ENCODE measurements at regions not wholly inside any gene's neighbourhood (a gene's known extent, or its start where the extent isn't known, plus 50 kb on each side); places are given as distances from the start of the nearest gene placed in this dataset.
A peak's percentile ranks its signal among the peaks of the same experiment; 100 is the strongest.
"Not testable (repeated sequence)": the region's sequence is repeated elsewhere in the genome, so short reads cannot be mapped to it uniquely, and the experiment has no call there.

DNA sequence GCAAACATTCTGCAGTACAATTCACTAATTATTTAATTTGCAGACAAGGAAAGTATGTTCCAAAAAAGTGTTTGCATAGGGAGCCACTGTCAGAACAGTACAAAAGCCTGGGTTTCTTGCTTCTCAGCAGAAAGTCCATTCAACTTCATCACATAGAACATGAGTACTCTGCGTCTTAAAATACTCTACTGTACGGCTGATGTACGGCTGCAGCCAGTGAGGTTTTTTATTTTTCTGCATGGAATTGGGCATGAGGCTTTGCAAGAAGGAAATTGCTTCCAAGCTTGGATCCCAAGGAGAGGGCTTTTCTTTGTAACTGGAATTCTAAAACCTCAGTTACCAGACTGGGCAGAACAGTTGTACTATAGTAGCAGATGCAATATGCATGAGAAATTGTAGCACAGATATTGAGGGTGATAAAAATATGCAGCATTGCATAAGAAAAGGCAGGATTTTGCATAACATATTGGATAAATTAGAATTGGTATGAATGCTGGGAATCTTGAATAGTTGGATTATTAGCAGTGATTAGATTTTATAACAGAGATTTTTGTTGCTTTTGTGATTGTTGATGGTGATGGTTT, 178.1 kb upstream of the CDH9 start:
- DNase-seq (ENCODE audit: low spot score), result no peak

GRCh38 chr5:27208051-27208450, 169.7 kb upstream of the CDH9 start:
- DNase-seq (ENCODE audit: low spot score), result no peak

DNA sequence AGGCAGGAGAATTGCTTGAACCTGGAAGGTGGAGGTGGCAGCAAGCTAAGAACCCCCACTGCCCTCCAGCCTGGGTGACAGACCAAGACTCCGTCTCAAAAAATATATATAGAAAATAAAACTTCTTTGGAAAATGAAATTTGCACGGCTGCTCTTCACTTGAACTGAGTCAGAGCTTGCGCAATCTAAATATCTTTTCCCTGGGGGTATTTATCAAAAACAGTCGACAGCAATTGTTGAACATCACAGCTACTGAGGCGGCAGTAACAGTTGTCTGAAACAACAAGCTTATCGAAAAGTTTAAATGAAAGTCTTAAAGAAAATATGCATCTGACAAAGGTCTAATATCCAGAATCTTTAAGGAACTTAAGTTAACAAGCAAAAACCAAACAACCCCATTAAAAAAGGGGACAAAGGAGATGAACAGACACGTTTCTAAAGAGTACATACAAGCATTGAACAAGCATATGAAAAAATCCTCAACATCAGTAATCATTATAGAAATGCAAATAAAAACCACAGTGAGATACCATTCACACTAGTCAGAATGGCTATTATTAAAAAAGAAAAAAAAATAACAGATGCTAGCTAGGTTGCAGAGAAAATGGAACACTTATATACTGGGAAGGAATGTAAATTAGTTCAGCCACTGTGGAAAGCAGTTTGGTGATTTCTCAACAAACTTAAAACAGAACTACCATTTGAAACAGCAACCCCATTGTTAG, 153.6 kb upstream of the CDH9 start:
- DNase-seq (ENCODE audit: low spot score), result peak; percentile 4

DNA sequence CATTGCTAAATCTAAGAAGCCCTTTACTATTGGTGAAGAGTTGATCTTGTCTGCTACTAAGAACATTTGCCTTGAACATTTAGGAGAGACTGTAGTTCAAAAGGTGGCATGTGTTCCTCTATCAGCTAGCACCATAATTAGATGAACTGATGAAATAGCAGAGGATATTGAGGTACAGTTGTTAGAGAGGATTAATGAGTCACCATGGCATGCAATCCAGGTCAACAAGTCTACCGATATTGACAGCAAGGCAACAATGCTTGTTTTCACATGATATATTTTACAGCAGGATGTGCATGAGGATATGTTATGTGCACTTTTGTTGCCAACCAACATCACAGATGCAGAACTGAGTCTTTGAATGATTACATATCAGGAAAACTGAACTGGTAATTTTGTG, 134.3 kb upstream of the CDH9 start:
- no peak for DNase-seq (ENCODE audit: low spot score)

DNA sequence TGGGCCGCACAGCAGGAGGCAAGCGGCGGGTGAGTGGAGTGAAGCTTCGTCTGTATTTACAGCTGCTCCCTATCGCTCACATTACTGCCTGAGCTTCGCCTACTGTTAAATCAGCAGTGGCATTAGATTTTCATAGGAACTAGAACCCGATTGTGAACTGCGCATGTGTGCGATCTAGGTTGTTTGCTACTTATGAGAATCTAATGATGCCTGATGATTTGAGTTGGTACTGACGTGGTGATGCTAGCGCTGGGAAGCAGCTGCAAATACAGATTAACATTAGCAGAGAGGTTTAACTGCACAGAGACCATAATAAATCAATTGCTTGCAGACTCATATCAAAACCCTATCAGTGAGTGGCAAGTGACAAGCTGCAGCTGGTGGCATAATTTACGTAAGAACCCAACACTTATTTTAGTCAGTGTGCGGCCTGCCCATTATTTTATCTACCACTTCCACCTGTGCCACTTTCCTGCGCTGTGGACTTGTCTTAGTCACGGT, 133.4 kb upstream of the CDH9 start:
- no peak for DNase-seq (ENCODE audit: low spot score)

DNA sequence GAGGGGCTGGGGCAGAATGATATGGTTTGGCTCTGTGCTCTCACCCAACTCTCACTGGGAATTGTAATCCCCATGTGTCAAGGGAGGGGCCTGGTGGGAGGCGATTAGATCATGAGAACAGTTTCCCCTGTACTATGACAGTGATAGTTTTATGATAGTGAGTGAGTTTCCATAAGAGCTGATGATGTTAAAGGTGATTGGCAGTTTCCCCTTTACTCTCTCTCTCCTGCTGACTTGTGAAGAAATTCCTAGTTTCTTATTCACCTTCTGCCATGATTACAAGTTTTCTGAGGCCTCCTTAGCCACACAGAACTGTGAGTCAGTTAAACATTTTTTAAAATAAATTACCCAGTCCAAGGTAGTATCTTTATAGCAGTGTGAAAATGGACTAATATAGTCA, 120.4 kb upstream of the CDH9 start:
- peak; percentile 13 for DNase-seq (ENCODE audit: low spot score)

- DNase-seq (ENCODE audit: low spot score), result no peak
Measured at GRCh38 chr5:27158171-27158570, 119.8 kb upstream of the CDH9 start.

DNA sequence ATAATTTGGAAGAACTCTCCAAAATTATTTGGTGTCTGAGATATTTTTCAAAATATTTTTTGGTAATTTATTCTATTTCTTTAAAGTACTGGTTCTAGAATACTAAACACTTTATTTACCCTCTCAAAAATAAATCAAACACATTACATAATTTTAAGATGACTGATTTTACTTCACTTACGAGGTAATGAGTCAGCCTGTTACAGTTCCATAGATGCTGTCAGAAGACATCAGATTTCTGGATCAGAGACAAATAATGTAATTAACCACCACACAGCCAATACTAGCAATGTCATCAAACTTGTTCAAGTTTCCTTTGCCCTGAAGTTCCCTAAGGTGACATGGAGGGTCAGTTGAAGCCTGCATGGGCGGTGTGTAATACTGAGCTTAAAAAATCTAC, 106.1 kb upstream of the CDH9 start:
- DNase-seq (ENCODE audit: low spot score), result no peak

DNA sequence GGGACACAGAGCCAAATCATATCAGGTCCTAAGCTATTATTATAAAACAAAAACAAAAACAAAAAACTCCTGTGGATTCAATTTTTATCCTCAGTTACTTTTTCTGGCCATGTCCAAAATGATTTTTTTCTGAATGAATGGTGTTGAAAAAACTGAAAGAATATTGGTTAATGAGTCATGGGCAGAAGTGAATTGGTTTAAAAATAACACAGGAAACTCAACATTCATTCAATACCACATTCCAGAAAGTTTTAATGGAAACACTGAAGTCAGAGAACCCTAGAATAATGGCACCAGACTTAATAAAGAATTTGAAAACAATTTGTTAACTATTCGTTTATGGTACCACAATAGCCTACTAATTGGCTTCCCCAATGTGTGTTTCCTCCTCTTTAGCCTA, 102.4 kb upstream of the CDH9 start:
- DNase-seq (ENCODE audit: low spot score), result no peak

- DNase-seq (ENCODE audit: low spot score), result peak; percentile 13
Measured at GRCh38 chr5:27130587-27130986, 92.2 kb upstream of the CDH9 start.

GRCh38 chr5:27129926-27130325, 91.5 kb upstream of the CDH9 start:
- no peak for DNase-seq (ENCODE audit: low spot score)

GRCh38 chr5:27125856-27126255, 87.5 kb upstream of the CDH9 start:
- no peak for DNase-seq (ENCODE audit: low spot score)

GRCh38 chr5:27124590-27124989, 86.2 kb upstream of the CDH9 start:
- DNase-seq (ENCODE audit: low spot score), result peak; percentile 39

DNA sequence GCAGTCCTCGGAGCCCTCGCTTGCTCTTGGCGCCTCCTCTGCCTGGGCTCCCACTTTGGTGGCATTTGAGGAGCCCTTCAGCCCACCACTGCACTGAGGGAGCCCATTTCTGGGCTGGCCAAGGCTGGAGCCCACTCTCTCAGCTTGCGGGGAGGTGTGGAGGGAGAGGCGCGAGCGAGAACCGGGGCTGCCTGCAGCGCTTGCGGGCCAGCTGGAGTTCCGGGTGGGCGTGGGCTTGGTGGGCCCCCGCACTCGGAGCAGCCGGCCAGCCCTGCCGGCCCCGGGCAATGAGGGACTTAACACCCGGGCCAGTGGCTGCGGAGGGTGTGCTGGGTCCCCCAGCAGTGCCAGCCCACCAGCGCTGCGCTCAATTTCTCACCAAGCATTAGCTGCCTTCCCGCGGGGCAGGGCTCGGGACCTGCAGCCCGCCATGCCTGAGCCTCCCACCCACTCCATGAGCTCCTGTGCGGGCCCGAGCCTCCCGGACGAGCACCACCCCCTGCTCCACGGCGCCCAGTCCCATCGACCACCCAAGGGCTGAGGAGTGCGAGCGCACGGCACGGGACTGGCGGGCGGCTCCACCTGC, 81.4 kb upstream of the CDH9 start:
- not testable (repeated sequence) for DNase-seq (ENCODE audit: low spot score)

DNA sequence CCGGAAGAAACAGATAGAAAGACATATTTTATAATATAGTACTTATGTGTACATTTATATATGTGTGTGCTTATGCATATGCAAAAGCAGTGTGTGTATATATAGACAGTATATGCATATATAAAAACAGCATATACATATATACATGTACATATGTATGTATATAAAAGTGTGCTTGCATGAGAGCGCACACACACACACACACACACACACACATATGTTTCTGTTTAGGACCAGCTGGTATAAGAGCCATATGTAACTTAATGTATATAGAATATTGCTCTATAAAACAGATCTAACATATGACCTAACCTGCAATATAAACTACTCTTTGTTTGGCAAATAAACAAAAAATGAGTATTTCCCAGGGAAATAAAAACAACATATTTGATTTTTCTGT, 65.1 kb upstream of the CDH9 start:
- DNase-seq (ENCODE audit: low spot score), result no peak

- DNase-seq (ENCODE audit: low spot score), result not testable (repeated sequence)
Measured at GRCh38 chr5:27095761-27096160, 57.4 kb upstream of the CDH9 start.

- no peak for DNase-seq (ENCODE audit: low spot score)
Measured at GRCh38 chr5:27093279-27093678, 54.9 kb upstream of the CDH9 start.

DNA sequence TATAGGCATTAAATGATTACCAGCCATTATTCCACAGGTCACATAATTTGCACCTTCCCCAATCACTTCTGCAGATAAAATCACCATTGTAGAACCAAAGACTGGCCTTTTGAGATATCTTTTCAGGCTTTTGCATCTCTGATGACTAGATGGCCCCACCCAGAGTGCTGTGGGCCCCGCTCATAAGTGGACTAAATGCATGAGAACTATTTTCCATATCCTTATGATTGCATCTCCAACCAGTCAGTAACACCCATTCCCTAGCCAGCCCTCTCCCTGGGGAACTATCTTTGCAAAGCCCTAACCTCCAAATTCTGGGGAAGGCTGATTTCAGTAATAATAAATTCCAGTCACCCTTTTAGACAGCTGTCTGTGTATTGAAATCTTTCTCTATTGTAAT, 53.5 kb upstream of the CDH9 start:
- no peak for DNase-seq (ENCODE audit: low spot score)

- DNase-seq (ENCODE audit: low spot score), result not testable (repeated sequence)
Measured at GRCh38 chr5:27088822-27089221, 50.4 kb upstream of the CDH9 start.

Measured in A172 (cell line).